HG02973 (cell line): ENCODE measurements at regions not wholly inside any gene's neighbourhood (a gene's known extent, or its start where the extent isn't known, plus 50 kb on each side); places are given as distances from the start of the nearest gene placed in this dataset.

Experiments used
- ATAC-seq: cut with Tn5 transposase; IDR thresholded peaks from one replicate; pipeline ENCODE4 v1.9.1; 2021; ENCODE audit warnings: moderate library complexity; ENCODE audit not compliant: unreplicated experiment

DNA sequence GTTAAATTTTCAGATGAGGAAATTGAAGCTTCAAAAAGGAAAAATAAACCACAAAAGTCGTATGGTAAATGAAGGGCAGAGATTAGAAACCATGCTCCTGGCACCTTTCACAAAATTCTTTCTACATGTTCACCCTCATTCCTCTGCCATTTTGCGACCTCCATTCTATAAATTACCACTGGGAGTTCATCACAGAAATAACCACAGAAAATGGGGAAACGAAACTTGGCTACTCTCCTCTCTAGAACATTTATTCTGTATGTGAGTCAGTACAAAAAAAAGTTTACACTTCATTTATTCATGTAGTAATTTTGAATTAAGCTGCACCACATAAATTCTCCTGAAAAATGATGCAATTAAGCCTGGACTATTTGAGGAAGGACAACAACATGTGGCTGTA lies 320.9 kb upstream of the C1orf87 start:
- peak; percentile 32 for ATAC-seq

GRCh38 chr1:60390593-60391282 lies 317.2 kb upstream of the C1orf87 start:
- ATAC-seq: peak; percentile 84

DNA sequence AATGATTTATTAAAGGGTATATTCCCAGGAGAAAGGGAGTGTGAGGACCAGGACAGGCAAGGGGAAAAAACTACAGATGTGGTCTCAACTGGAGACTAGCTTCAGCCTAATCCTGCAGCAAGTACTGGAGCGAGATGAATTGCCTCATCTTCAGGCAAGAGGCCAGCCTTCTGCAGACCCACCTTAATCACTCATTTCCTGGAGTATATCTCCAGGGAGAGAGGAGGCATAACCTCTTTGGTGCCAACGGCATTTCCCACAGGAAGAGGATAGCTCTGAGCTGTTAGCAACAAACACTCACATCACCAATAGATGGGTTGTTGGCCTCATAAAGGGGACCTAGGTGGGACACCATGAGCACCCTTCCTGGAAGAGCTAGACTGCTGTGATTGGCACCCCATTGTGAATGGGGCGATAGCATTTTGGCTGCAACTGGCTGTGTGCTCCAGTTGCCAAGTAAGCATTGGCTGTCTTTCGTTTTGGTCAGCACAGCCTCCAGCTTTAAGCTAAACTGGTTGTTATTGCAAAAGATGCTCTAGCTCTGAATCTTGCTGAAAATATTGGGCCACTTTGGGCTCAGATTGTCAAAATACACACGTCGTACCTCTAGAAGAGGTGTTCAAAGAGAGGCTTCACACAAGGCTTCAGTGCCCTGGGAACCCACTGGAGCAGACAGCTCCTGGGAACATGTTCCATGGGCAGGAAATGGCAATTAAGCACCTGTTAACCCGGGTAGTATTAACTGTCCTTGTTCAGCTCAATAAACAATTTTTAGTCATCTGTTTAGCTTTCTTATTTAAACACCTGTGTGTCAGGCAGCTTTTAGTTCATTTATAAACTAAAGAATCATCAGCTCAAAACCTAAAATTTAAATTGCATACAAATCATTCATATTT lies 314.8 kb upstream of the C1orf87 start:
- ATAC-seq: no peak

DNA sequence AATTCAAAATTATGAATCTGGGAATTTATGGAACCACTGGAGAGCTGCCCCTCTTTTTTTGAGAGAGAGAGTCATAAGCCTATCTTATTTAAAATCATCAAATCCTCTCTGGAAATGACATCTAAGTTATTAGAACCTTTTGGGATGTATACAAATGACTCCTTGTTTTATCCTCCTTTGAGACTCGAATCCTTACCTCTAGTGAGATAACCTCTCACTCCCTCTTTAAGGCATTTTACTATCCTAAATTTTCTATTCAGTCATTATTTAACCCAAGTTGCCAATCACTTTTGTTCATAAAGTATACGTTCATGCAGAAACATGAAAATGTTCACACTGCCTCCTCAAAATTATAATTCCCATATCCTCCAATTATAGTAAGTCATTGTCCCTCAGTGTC lies 313.6 kb upstream of the C1orf87 start:
- ATAC-seq: no peak

- ATAC-seq: no peak
Observed at GRCh38 chr1:60386249-60386648, 312.7 kb upstream of the C1orf87 start.

GRCh38 chr1:60376196-60376595 lies 302.6 kb upstream of the C1orf87 start:
- ATAC-seq: no peak

- ATAC-seq: no peak
Observed at GRCh38 chr1:60374537-60374936, 301.0 kb upstream of the C1orf87 start.

GRCh38 chr1:60367532-60367931 lies 294.0 kb upstream of the C1orf87 start:
- ATAC-seq: no peak

GRCh38 chr1:60359431-60359830 lies 285.9 kb upstream of the C1orf87 start:
- ATAC-seq: no peak

DNA sequence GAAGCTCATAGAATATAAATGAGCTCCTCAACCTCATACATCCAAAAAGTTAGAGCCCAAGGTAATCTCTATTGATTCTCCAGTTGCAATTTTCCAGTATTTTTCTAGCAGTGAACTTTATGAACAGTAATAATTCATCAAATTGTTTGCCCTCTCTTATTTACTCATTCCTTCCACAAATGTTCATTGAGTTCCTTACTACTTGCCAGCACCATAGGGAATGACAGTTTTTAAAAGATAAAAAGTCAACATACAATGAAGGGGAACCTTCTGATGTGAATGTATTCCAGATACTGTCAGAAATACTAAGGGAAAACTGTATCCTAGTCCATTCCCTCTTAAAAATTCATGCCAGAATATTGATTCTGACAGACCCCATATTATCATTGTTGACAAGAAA lies 277.0 kb upstream of the C1orf87 start:
- ATAC-seq: no peak

DNA sequence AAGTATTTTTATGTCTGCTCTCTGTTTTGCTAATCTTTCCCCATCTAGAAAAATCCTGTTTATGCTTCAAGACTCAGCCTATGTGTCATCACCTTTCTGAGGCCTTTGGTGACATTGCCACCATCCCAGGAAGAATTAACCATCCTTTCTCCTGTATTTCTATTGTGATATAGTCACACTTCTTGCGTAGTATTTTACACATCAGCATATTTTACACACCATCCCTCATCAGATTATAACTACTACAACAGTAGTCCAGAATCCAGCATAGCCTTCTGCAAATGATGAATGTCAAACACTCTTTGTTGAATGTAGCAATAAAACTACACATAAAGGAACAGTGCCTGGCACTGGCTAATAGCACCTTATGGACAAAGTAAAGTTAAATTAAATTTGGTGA lies 275.3 kb upstream of the C1orf87 start:
- no peak for ATAC-seq

GRCh38 chr1:60345621-60346020 lies 272.1 kb upstream of the C1orf87 start:
- no peak for ATAC-seq

GRCh38 chr1:60345049-60345448 lies 271.5 kb upstream of the C1orf87 start:
- ATAC-seq: no peak

DNA sequence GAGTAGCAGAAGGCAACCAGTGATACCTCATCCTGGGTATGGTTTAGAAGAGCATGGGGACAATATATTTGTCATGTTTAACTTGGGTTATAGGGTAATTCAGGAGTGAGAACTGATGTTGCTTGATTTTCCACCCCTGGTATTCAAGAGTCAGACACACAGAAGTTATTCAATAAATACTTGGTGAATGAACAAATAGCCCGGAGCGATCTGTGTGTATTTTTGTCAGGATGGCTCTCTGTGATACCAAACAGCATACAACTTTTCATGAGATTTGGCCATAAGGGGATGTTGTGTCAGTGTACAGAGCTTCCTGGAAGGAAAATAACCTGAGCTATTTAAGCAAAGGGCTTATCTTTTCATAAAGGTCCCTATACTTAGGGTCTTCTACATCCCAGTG lies 270.2 kb upstream of the C1orf87 start:
- ATAC-seq: no peak

DNA sequence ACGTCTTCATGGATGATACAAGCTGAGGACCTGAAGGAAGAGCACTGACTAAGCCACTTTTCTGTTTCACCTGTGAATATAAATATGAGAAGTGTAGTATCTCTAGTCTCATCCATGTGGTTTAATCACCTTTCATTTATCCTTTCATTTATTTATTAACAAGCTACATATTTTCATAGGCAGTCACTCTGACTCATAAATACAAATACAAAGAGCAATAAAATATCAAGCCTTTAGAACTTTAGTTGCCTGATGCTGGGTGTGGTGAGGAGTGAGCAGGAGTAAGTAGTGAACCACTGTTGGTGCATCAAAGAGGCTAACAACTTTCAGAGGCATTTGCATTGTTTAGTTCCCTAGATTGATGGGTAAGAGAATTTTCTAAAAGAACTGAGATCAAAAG lies 269.0 kb upstream of the C1orf87 start:
- no peak for ATAC-seq

DNA sequence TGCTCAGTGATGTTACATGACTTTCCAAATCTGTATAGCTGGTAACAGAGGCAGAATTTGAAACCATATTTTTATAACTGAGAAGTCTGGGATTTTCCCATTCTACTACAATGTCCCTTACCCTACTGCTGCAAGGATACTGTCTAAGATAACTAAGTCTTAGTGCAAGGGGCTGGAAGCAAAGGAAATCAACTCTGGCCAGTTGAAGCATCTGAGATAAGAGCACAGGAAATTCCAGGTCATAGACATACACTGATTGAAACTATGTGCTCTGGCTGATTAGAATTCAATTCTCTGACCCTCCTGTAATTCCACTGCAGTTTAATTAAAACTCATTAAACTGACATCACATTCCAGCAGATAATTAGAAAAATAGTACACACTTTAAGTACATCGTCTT lies 267.7 kb upstream of the C1orf87 start:
- ATAC-seq: no peak

DNA sequence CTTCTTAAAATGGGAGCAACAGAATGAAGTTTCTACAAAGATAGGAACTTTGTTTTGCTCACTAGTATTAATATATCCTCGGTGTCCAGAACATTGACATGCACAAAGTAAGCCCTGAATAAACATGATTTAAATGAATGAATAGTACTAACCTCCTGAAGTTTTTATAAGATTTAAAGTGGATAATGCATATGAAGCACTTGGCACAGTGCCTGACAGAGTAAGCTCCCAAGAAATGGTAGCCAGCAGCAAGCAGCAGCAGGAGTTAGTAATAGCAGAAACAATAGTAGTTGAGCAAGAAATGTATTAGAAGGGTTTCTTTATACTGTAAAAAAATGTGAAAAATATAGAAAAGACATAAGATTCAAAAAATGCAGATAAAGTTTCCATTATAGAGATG lies 258.1 kb upstream of the C1orf87 start:
- no peak for ATAC-seq

GRCh38 chr1:60329651-60330050 lies 256.1 kb upstream of the C1orf87 start:
- no peak for ATAC-seq

DNA sequence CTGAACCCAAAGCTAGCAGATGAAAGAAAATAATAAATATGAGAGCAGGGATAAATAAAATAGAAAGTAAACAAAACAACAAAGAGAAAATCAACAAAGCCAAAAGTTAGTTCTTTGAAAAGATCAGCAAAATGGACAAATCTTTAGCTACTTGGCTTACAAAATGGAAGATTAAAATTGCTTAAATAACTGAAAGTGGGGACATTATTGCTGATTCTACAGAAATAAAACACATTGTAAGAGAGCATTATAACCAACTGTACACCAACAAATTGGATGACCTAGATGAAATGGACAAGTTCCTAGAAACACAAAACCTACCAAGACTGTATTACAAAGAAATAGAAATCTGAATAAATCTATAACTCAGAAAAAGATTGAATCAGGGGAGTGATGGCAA lies 238.3 kb upstream of the C1orf87 start:
- ATAC-seq: no peak

GRCh38 chr1:60299581-60299980 lies 226.0 kb upstream of the C1orf87 start:
- ATAC-seq: no peak

DNA sequence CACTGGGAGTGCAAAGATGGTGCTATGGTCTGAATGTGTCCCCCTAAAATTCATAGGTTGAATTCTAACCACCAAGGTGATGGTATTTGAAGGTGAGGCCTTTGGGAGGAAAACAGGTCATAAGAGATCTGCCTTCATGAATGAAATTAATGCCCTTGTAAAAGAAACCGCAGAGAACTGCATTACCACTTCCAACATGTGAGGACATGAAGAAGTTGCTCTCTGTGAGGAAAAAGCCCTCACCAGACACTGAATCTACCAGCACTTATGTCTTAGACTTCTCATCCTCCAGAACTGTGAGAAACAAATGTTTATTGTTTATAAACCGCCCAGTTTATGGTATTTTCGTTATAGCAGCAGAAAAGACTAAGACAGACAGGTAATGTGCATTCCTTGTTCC lies 224.7 kb upstream of the C1orf87 start:
- ATAC-seq: no peak

DNA sequence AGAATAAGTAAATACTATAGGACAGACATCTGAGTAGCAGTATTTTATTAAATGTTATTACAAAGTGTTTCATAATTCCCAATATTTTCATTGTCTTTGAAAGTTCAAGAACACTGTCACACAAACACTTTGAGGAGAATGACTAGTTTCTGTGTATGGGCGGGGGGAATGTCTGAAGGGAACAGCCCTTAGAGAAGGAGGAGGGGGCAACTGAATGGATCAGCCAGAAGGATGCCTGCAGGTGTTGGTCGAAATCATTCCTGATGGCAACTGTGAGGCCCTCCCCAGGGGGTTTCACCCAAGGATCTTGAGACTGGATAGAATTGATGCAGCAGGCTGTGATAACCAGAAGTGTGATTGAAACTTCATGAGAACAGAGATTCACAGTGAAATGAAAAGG lies 223.2 kb upstream of the C1orf87 start:
- ATAC-seq: no peak
